IMR-90 (cell line): ENCODE measurements at regions not wholly inside any gene's neighbourhood (a gene's known extent, or its start where the extent isn't known, plus 50 kb on each side); places are given as distances from the start of the nearest gene placed in this dataset.
A peak's percentile ranks its signal among the peaks of the same experiment; 100 is the strongest.

ENCODE experiments used
- ATAC-seq: fragments of 200-7000 bp; cut with Tn5 transposase; 2 replicates; pipeline ENCODE4 v1.9.1; 2020; ENCODE audit warnings: low read depth, mild to moderate bottlenecking, moderate library complexity
- BruUV-seq: library from RNA; stranded (reverse); fragments of 400-500 nt; replicated peaks from 2 replicates; lab custom pipeline; 2021; lab: Mats Ljungman, UMichigan
- CTCF ChIA-PET: fragments of 300-600 bp; formaldehyde crosslinking; extraction: SDS; loops from one replicate; lab custom pipeline; 2021; ENCODE audit warnings: antibody characterized with exemption; lab: Yijun Ruan, JAX
- POLR2A ChIA-PET: fragments of 300-600 bp; sonication (Branson Sonifier 250); formaldehyde crosslinking; loops from one replicate; lab custom pipeline; 2022; ENCODE audit warnings: antibody characterized with exemption; ENCODE audit not compliant: unreplicated experiment; lab: Charles Lee
- DNase-seq: peaks from one replicate; pipeline ENCODE4 v3.0.0; 2013
- H2AFZ ChIP-seq: replicated peaks from 2 replicates; pipeline ENCODE3; 2013; ENCODE audit warnings: low read length, mild to moderate bottlenecking; ENCODE audit not compliant: poor library complexity
- H2AK5ac ChIP-seq: 2 replicates; pipeline ENCODE4 v1.6.1; 2013; ENCODE audit warnings: low read depth, low read length, inconsistent platforms
- H2AK9ac ChIP-seq: replicated peaks from 2 replicates; pipeline ENCODE3; 2013; ENCODE audit warnings: mild to moderate bottlenecking, low read depth, low read length, moderate library complexity; ENCODE audit not compliant: poor library complexity
- H2BK120ac ChIP-seq: 2 replicates; pipeline ENCODE4 v1.6.1; 2013; ENCODE audit warnings: low read depth, low read length, inconsistent platforms
- H2BK15ac ChIP-seq: 3 replicates; pipeline ENCODE4 v1.6.1; 2013; ENCODE audit warnings: low read depth, low read length, inconsistent platforms
- H2BK20ac ChIP-seq: 2 replicates; pipeline ENCODE4 v1.6.1; 2013; ENCODE audit warnings: low read depth, mild to moderate bottlenecking, inconsistent platforms, low read length, moderate library complexity
- H2BK5ac ChIP-seq: 2 replicates; pipeline ENCODE4 v1.6.1; 2013; ENCODE audit warnings: mild to moderate bottlenecking, low read depth, low read length, inconsistent platforms; ENCODE audit not compliant: poor library complexity, severe bottlenecking
- H3K14ac ChIP-seq: replicated peaks from 2 replicates; pipeline ENCODE4 v1.6.1; 2013; ENCODE audit warnings: low read depth, low read length, inconsistent platforms
- H3K18ac ChIP-seq: 2 replicates; pipeline ENCODE4 v1.6.1; 2013; ENCODE audit warnings: low read depth, low read length, control low read depth
- H3K23ac ChIP-seq: 2 replicates; pipeline ENCODE4 v1.6.1; 2013; ENCODE audit warnings: low read depth, low read length, inconsistent platforms
- H3K27ac ChIP-seq: 2 replicates; pipeline ENCODE4 v1.5.1; 2013; ENCODE audit warnings: mild to moderate bottlenecking, control low read depth, low read length; ENCODE audit not compliant: insufficient read depth
- H3K27me3 ChIP-seq: 2 replicates; pipeline ENCODE4 v1.6.1; 2013; ENCODE audit warnings: low read length; ENCODE audit not compliant: control insufficient read depth, insufficient read depth
- H3K36me3 ChIP-seq: 2 replicates; pipeline ENCODE4 v1.6.1; 2013; ENCODE audit warnings: low read length, mixed read lengths; ENCODE audit not compliant: control insufficient read depth, insufficient read depth
- H3K4ac ChIP-seq: 2 replicates; pipeline ENCODE4 v1.6.1; 2013; ENCODE audit warnings: low read depth, low read length, inconsistent platforms
- H3K4me1 ChIP-seq: 2 replicates; pipeline ENCODE4 v1.6.1; 2013; ENCODE audit warnings: low read length, mixed read lengths; ENCODE audit not compliant: control insufficient read depth, insufficient read depth
- H3K4me2 ChIP-seq: 2 replicates; pipeline ENCODE4 v1.6.1; 2013; ENCODE audit warnings: low read depth, mild to moderate bottlenecking, control low read depth, low read length, moderate library complexity
- H3K4me3 ChIP-seq: 2 replicates; pipeline ENCODE4 v1.5.1; 2013; ENCODE audit warnings: low read depth, mild to moderate bottlenecking, control low read depth, low read length, moderate library complexity; ENCODE audit not compliant: insufficient read depth
- H3K56ac ChIP-seq: 2 replicates; pipeline ENCODE4 v1.6.1; 2013; ENCODE audit warnings: low read length, inconsistent platforms; ENCODE audit not compliant: insufficient read depth; ENCODE audit errors: extremely low read depth
- H3K79me1 ChIP-seq, 2 experiments: 2 replicates each; pipeline ENCODE4 v1.6.1; 2013; ENCODE audit warnings: low read length in 2 of 2, inconsistent platforms in 1 of 2, low read depth in 1 of 2
- H3K9ac ChIP-seq: 2 replicates; pipeline ENCODE4 v1.6.1; 2013; ENCODE audit warnings: low read depth, low read length, control low read depth
- H3K9me1 ChIP-seq: 2 replicates; pipeline ENCODE4 v1.6.1; 2013; ENCODE audit warnings: low read length, inconsistent platforms; ENCODE audit not compliant: insufficient read depth
- H3K9me3 ChIP-seq: 2 replicates; pipeline ENCODE4 v1.6.1; 2013; ENCODE audit warnings: low read length; ENCODE audit not compliant: control insufficient read depth, insufficient read depth
- H4K20me1 ChIP-seq: 2 replicates; pipeline ENCODE4 v1.6.1; 2013; ENCODE audit warnings: low read length, inconsistent platforms; ENCODE audit not compliant: insufficient read depth
- H4K5ac ChIP-seq: 2 replicates; pipeline ENCODE4 v1.6.1; 2013; ENCODE audit warnings: mild to moderate bottlenecking, low read depth, low read length, control low read depth
- H4K8ac ChIP-seq, 2 experiments: 2 replicates each; pipeline ENCODE4 v1.6.1; 2013; ENCODE audit warnings: low read depth in 2 of 2, low read length in 2 of 2, control low read depth in 1 of 2, inconsistent platforms in 1 of 2
- H4K91ac ChIP-seq: 2 replicates; pipeline ENCODE4 v1.6.1; 2013; ENCODE audit warnings: low read depth, low read length, inconsistent platforms; ENCODE audit not compliant: insufficient read depth
- BHLHE40 ChIP-seq: fragments of 150-350 bp; IDR thresholded peaks from 2 replicates; pipeline ENCODE4 v1.6.1; 2016; ENCODE audit warnings: mild to moderate bottlenecking, low read depth, low read length
- CEBPB ChIP-seq: IDR thresholded peaks from 2 replicates; pipeline ENCODE4 v1.6.1; 2012; ENCODE audit warnings: low read depth, low read length, improper control_type of control experiment
- CHD1 ChIP-seq: IDR thresholded peaks from 2 replicates; pipeline ENCODE4 v1.6.1; 2012; ENCODE audit warnings: low read depth, low read length, improper control_type of control experiment
- CTCF ChIP-seq: conservative IDR thresholded peaks from 2 replicates; pipeline ENCODE4 v1.5.1; 2012; ENCODE audit warnings: mild to moderate bottlenecking, low read depth, low read length, improper control_type of control experiment
- ELK1 ChIP-seq: fragments of 150-350 bp; IDR thresholded peaks from 2 replicates; pipeline ENCODE4 v1.6.1; 2016; ENCODE audit warnings: low read depth, mild to moderate bottlenecking, low read length, moderate library complexity, borderline replicate concordance
- FOS ChIP-seq: fragments of 150-350 bp; IDR thresholded peaks from 2 replicates; pipeline ENCODE4 v1.6.1; 2016; ENCODE audit warnings: low read depth, low read length
- MAFK ChIP-seq: IDR thresholded peaks from 2 replicates; pipeline ENCODE4 v1.6.1; 2012; ENCODE audit warnings: low read depth, low read length, improper control_type of control experiment
- MAZ ChIP-seq: IDR thresholded peaks from 2 replicates; pipeline ENCODE4 v1.6.1; 2012; ENCODE audit warnings: low read depth, mild to moderate bottlenecking, low read length, improper control_type of control experiment, moderate library complexity, borderline replicate concordance
- MXI1 ChIP-seq: IDR thresholded peaks from 2 replicates; pipeline ENCODE4 v1.6.1; 2012; ENCODE audit warnings: low read depth, mild to moderate bottlenecking, low read length, moderate library complexity, borderline replicate concordance
- NFE2L2 ChIP-seq: fragments of 150-350 bp; IDR thresholded peaks from 2 replicates; pipeline ENCODE4 v1.6.1; 2016; ENCODE audit warnings: low read depth, mild to moderate bottlenecking, low read length
- POLR2A ChIP-seq: IDR thresholded peaks from 2 replicates; pipeline ENCODE4 v1.6.1; 2012; ENCODE audit warnings: mild to moderate bottlenecking, low read depth, low read length
- RAD21 ChIP-seq: IDR thresholded peaks from 2 replicates; pipeline ENCODE4 v1.6.1; 2012; ENCODE audit warnings: low read length, improper control_type of control experiment
- RCOR1 ChIP-seq: IDR thresholded peaks from 2 replicates; pipeline ENCODE4 v1.6.1; 2012; ENCODE audit warnings: mild to moderate bottlenecking, low read length, improper control_type of control experiment; ENCODE audit not compliant: insufficient replicate concordance
- RFX5 ChIP-seq: IDR thresholded peaks from 2 replicates; pipeline ENCODE4 v1.8.0; 2012; ENCODE audit warnings: low read depth, mild to moderate bottlenecking, low read length, moderate library complexity
- SMC3 ChIP-seq: fragments of 150-350 bp; IDR thresholded peaks from 2 replicates; pipeline ENCODE4 v1.6.1; 2016; ENCODE audit warnings: low read depth, mild to moderate bottlenecking, antibody characterized with exemption, low read length, moderate library complexity
- USF2 ChIP-seq: fragments of 150-350 bp; IDR thresholded peaks from 2 replicates; pipeline ENCODE4 v1.6.1; 2017; ENCODE audit warnings: mild to moderate bottlenecking, antibody characterized with exemption, low read length, low read depth
- WGBS, 2 experiments: methylation state at CpG; one replicate each; pipeline versions ENCODE4 v1.1.5 to v1.1.7; 2013; ENCODE audit warnings: missing lambda C conversion rate in 2 of 2; ENCODE audit not compliant: insufficient read length in 1 of 2; ENCODE audit errors: extremely low coverage in 2 of 2; 5-methylcytosine and 5-hydroxymethylcytosine counted together
- dilution Hi-C: fragments of 300-500 bp; cut with HindIII; formaldehyde crosslinking; loops from one replicate; pipeline ENCODE4 v1.14.3; 2018; ENCODE audit warnings: low sequenced_read_pairs; ENCODE audit not compliant: unreplicated experiment
- in situ Hi-C: fragments of 300-500 bp; cut with MboI; formaldehyde crosslinking; loops from 3 replicates; pipeline ENCODE4 v1.14.3; 2019; ENCODE audit warnings: low sequenced_read_pairs, inconsistent platforms, mixed read lengths
- intact Hi-C: fragments of 100-400 bp; cut with micrococcal nuclease; formaldehyde crosslinking; loops from 2 replicates; pipeline ENCODE4 v1.10.0; 2022

GRCh38 chr3:21919383-21919782 lies 168.4 kb upstream of the ZNF385D start:
- Histone ChIP-seq H3K9me3 (no peaks in the 10 kb centered on the region), H4K91ac (no peak overlapping the region), H2BK15ac (peak overlapping the region; percentile 41; the same call in 1 of the 3 replicates), H2BK5ac (no peak overlapping the region), H2BK120ac (peak overlapping the region; percentile 2; the same call in 1 of the 2 replicates), H3K18ac (no peak overlapping the region), H3K14ac (0 out of 2 replicates have a peak overlapping the region, but pooled peaks have one; percentile 37), H2AK5ac (no peak overlapping the region), H2AK9ac (no peak overlapping the region), H3K36me3 (no peaks in the 10 kb centered on the region), H2AFZ (no peak overlapping the region), H3K4me1 (no peaks in the 10 kb centered on the region), H4K5ac (no peak overlapping the region), H4K8ac (no peak overlapping the region), H3K27me3 (no peaks in the 10 kb centered on the region), H4K20me1 (no peaks in the 10 kb centered on the region), H3K9ac (no peak overlapping the region), H3K79me1 (no peaks in the 10 kb centered on the region), H3K9me1 (no peaks in the 10 kb centered on the region), H3K23ac (no peak overlapping the region), H3K4me3 (no peak overlapping the region), H2BK20ac (no peak overlapping the region), H3K56ac (no peak overlapping the region), H3K27ac (no peak overlapping the region), H3K4me2 (no peak overlapping the region), H3K4ac (no peak overlapping the region)
- intact Hi-C loops (no loop called here), in situ Hi-C loops (no loop called here), dilution Hi-C loops (no loop called here)
- BruUV-seq: no TSS peak
- ChIA-PET CTCF (no interaction called here), POLR2A (no interaction called here)
- TF ChIP-seq RCOR1 (no peak), USF2 (no peak), CEBPB (no peak), FOS (no peak), SMC3 (no peak), CHD1 (no peak), MAFK (no peak), MXI1 (no peak), NFE2L2 (no peak), MAZ (no peak), BHLHE40 (no peak), CTCF (no peak), ELK1 (no peak), POLR2A (no peak), RAD21 (no peak), RFX5 (no peak)
- no CpG with 5 or more reads among the region's 2 CpGs for WGBS, 2 experiments
- no peak for DNase-seq
- ATAC-seq: no peak
